ENCODE measurements at regions not wholly inside any gene's neighbourhood (a gene's known extent, or its start where the extent isn't known, plus 50 kb on each side); places are given as distances from the start of the nearest gene placed in this dataset.
"Not testable (repeated sequence)": the region's sequence is repeated elsewhere in the genome, so short reads cannot be mapped to it uniquely, and the experiment has no call there.

- no peaks in the 10 kb centered on the region for H3K79me2 ChIP-seq (ENCODE audit: insufficient read depth, low read length)
- H3K9me3 ChIP-seq (ENCODE audit: control insufficient read depth in 1 of 2, insufficient read depth in 1 of 2, low read depth in 1 of 2, low read length in 2 of 2) = no peaks in the 10 kb centered on the region
- DNase-seq (ENCODE audit: low read depth, low spot score) = no peak
- H4K20me1 ChIP-seq (ENCODE audit: insufficient read depth) = no peaks in the 10 kb centered on the region
- no peak overlapping the region for H3K27ac ChIP-seq (ENCODE audit: low read depth, low read length)
- ChIA-PET CTCF (no interaction called here), RAD21 (ENCODE audit: low non-redundant PET in 1 of 2, low total read pairs in 2 of 2, uncharacterized antibody in 2 of 2, unreplicated experiment in 2 of 2) (no interaction called here), POLR2A (no interaction called here)
- no peaks in the 10 kb centered on the region for H3K9me2 ChIP-seq (ENCODE audit: insufficient read depth)
- no peak overlapping the region for H2AFZ ChIP-seq (ENCODE audit: low read depth, low read length, poor library complexity, severe bottlenecking)
- no peak for TF ChIP-seq REST (IDR thresholded peaks at IDR 0.05; ENCODE audit: low read depth)
- TF ChIP-seq EZH2phosphoT487 (IDR thresholded peaks at IDR 0.05; ENCODE audit: borderline replicate concordance) = no peak
- no peak for TF ChIP-seq ZNF274 (IDR thresholded peaks at IDR 0.05; ENCODE audit: low read depth, low read length)
- TF ChIP-seq JUND (IDR thresholded peaks at IDR 0.05) = no peak
- no peak for TF ChIP-seq CEBPB (IDR thresholded peaks at IDR 0.05; ENCODE audit: low read depth)
- no peaks in the 10 kb centered on the region for H3K27me3 ChIP-seq (ENCODE audit: insufficient read depth, low read length)
- ATAC-seq = no peak
- H3K4me2 ChIP-seq (ENCODE audit: low read length) = no peak overlapping the region
- H3K36me3 ChIP-seq (ENCODE audit: control insufficient read depth in 1 of 2, insufficient read depth in 2 of 2, low read length in 2 of 2) = no peaks in the 10 kb centered on the region
- H3K4me1 ChIP-seq (ENCODE audit: control insufficient read depth in 1 of 2, insufficient read depth in 2 of 2, low read length in 2 of 2) = peaks cover 2 to 20% of the 10 kb centered on the region in 2 experiments; a peak in 2 of 4 replicates
- H3K9ac ChIP-seq (ENCODE audit: low read length) = no peak overlapping the region
- no peak overlapping the region for H3K4me3 ChIP-seq (replicated peaks in 1 of 2; ENCODE audit: low read depth in 1 of 2, low read length in 2 of 2)
- BruUV-seq (replicated peaks) = no TSS peak
- intact Hi-C loops (cut with micrococcal nuclease) = no loop called here
Measured at GRCh38 chr15:100772892-100773520, 106.6 kb upstream of the ALDH1A3 start.

- BruUV-seq (replicated peaks); H3K27ac ChIP-seq (ENCODE audit: low read depth, low read length); H3K4me3 ChIP-seq (replicated peaks in 1 of 2; ENCODE audit: low read depth in 1 of 2, low read length in 2 of 2); intact Hi-C loops (cut with micrococcal nuclease); H3K9ac ChIP-seq (ENCODE audit: low read length); H4K20me1 ChIP-seq (ENCODE audit: insufficient read depth); H3K27me3 ChIP-seq (ENCODE audit: insufficient read depth, low read length); DNase-seq (ENCODE audit: low read depth, low spot score); H3K79me2 ChIP-seq (ENCODE audit: insufficient read depth, low read length); H3K9me2 ChIP-seq (ENCODE audit: insufficient read depth); H3K36me3 ChIP-seq (ENCODE audit: control insufficient read depth in 1 of 2, insufficient read depth in 2 of 2, low read length in 2 of 2); ATAC-seq; POLR2A ChIA-PET; H3K9me3 ChIP-seq (ENCODE audit: control insufficient read depth in 1 of 2, insufficient read depth in 1 of 2, low read depth in 1 of 2, low read length in 2 of 2); CTCF ChIA-PET; H3K4me2 ChIP-seq (ENCODE audit: low read length); H2AFZ ChIP-seq (ENCODE audit: low read depth, low read length, poor library complexity, severe bottlenecking); RAD21 ChIA-PET (ENCODE audit: low non-redundant PET in 1 of 2, low total read pairs in 2 of 2, uncharacterized antibody in 2 of 2, unreplicated experiment in 2 of 2): not testable (repeated sequence)
- peaks cover 2 to 23% of the 10 kb centered on the region in 2 experiments; a peak in 2 of 4 replicates for H3K4me1 ChIP-seq (ENCODE audit: control insufficient read depth in 1 of 2, insufficient read depth in 2 of 2, low read length in 2 of 2)
Measured at GRCh38 chr15:100774044-100774443, 105.6 kb upstream of the ALDH1A3 start.
